NCI-H526 treated with DMSO at 0.1 percent for 48 hours (cell line): ENCODE measurements at regions not wholly inside any gene's neighbourhood (a gene's known extent, or its start where the extent isn't known, plus 50 kb on each side); places are given as distances from the start of the nearest gene placed in this dataset.

Source experiments
- DNase-seq: peaks from one replicate; lab custom pipeline; 2025; lab: John Stamatoyannopoulos, UW

DNA sequence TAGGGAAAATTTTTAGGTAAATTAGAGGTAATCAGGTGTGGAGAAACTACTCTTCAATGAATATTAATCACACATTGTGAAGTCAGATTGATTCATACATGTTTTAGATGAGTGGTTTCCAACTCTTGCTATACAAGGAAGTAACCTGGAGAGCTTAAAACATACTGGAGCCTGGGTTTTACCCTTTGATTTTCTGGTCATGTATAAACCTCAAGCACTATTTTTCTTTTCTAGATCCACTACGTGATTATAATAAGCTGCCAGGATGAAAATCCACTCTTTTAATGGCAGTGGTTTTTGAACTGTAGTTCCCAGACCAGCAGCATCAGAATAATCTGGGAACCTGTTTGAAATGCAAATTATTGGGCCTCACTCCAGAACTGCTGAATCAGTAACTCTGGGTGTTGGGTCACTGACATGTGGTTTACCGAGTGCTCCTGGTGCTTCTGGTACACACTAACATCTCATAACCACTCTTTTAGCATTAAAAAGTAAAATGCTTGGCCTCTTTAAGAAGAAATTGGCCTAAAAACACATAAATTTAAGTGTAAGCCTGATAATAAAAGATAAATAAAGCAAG is 63.4 kb downstream of the DCAF12L1 start:
- no peak for DNase-seq

GRCh38 chrX:126485409-126485808 is 67.2 kb downstream of the DCAF12L1 start:
- no peak for DNase-seq

- DNase-seq: no peak
Observed at GRCh38 chrX:126481916-126482315, 70.7 kb downstream of the DCAF12L1 start.

- peak; percentile 28 for DNase-seq
Observed at GRCh38 chrX:126459896-126460826, 92.5 kb downstream of the DCAF12L1 start.

- no peak for DNase-seq
Observed at GRCh38 chrX:126456136-126456535, 96.5 kb downstream of the DCAF12L1 start.

DNA sequence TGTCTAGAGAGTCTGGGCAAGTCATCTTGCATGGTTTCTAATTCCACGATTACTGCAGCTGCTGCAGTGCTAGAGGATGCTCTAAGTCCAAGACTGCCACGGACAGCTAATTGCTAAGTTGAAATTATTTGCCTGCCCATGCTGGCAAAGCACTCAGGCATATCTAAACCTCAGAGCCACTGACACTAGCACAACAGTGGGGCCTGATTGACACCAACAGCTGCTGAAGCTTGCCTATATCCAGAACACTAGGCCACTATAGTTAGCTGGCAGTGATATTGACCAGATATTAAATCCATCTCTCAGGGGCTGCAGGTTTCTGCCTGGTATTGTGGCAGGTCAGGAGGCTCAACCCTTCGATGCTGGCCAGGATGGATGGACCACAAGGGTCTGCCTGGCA is 103.9 kb downstream of the DCAF12L1 start:
- peak; percentile 2 for DNase-seq
